ENCODE measurements at regions not wholly inside any gene's neighbourhood (a gene's known extent, or its start where the extent isn't known, plus 50 kb on each side); places are given as distances from the start of the nearest gene placed in this dataset.

- TF ChIP-seq ARID3B (CRISPR knock-in tag; IDR thresholded peaks at IDR 0.05; ENCODE audit: borderline replicate concordance), result no peak
- no peak for TF ChIP-seq CTCF (IDR thresholded peaks at IDR 0.05 in 2 of 3, conservative IDR thresholded peaks at IDR 0.05 in 1 of 3; ENCODE audit: insufficient read depth in 2 of 3, low read depth in 1 of 3, low read length in 3 of 3)
- no peak for TF ChIP-seq SPI1 (IDR thresholded peaks at IDR 0.05; ENCODE audit: borderline replicate concordance, low read depth, low read length)
- TF ChIP-seq ZFX (CRISPR knock-in tag; IDR thresholded peaks at IDR 0.05), result no peak
- no peak for TF ChIP-seq NR1H2 (CRISPR knock-in tag; IDR thresholded peaks at IDR 0.05)
- TF ChIP-seq BRCA1 (IDR thresholded peaks at IDR 0.05), result no peak
- no peak for TF ChIP-seq BRCA1 (CRISPR knock-in tag; IDR thresholded peaks at IDR 0.05)
- no peak for TF ChIP-seq ZBTB26 (CRISPR knock-in tag; IDR thresholded peaks at IDR 0.05)
- no peak for TF ChIP-seq ESRRA (IDR thresholded peaks at IDR 0.05; ENCODE audit: borderline replicate concordance, low read depth)
- TF ChIP-seq MAX (CRISPR knock-in tag; IDR thresholded peaks at IDR 0.05), result no peak
- no peak for TF ChIP-seq ZFP91 (CRISPR knock-in tag; IDR thresholded peaks at IDR 0.05)
- no peak for TF ChIP-seq IRF1 (CRISPR knock-in tag; IDR thresholded peaks at IDR 0.05; ENCODE audit: borderline replicate concordance)
Observed at GRCh38 chr4:85265234-85265633, 209.7 kb upstream of the ARHGAP24 start.

Data from K562 (cell line).